ENCODE measurements at regions not wholly inside any gene's neighbourhood (a gene's known extent, or its start where the extent isn't known, plus 50 kb on each side); places are given as distances from the start of the nearest gene placed in this dataset.

DNA sequence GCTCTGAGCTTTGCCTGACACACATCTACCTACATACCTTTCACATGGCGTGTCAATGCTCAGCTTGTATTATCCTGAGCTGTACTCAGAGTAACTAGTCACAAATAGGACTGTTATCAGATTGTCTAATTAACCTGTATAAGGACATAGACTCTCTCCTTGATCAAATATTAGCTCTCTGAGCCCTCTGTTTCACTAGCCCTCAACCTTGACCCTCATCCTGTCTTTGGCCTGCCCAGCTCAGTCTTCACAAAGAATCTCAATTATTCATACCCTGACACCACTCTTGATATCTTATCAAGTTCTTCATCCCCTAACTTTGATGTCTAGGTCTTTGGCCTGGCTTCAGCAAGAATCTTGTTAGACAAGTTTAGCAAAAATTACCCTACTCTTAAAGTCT lies 320.7 kb upstream of the PCDH7 start:
- TF ChIP-seq, protein P1, sequence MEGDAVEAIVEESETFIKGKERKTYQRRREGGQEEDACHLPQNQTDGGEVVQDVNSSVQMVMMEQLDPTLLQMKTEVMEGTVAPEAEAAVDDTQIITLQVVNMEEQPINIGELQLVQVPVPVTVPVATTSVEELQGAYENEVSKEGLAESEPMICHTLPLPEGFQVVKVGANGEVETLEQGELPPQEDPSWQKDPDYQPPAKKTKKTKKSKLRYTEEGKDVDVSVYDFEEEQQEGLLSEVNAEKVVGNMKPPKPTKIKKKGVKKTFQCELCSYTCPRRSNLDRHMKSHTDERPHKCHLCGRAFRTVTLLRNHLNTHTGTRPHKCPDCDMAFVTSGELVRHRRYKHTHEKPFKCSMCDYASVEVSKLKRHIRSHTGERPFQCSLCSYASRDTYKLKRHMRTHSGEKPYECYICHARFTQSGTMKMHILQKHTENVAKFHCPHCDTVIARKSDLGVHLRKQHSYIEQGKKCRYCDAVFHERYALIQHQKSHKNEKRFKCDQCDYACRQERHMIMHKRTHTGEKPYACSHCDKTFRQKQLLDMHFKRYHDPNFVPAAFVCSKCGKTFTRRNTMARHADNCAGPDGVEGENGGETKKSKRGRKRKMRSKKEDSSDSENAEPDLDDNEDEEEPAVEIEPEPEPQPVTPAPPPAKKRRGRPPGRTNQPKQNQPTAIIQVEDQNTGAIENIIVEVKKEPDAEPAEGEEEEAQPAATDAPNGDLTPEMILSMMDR (IDR thresholded peaks at IDR 0.05) = no peak
- TF ChIP-seq POLR2A (IDR thresholded peaks at IDR 0.05) (no peak), POLR2AphosphoS5 (IDR thresholded peaks at IDR 0.05) (no peak), EP300 (IDR thresholded peaks at IDR 0.05) (no peak)
